VCaP (cell line): ENCODE measurements at regions not wholly inside any gene's neighbourhood (a gene's known extent, or its start where the extent isn't known, plus 50 kb on each side); places are given as distances from the start of the nearest gene placed in this dataset.

ENCODE experiments used
- H3K27ac ChIP-seq: fragments of 450-650 bp; 2 replicates; pipeline ENCODE4 v1.5.1; 2017
- CTCF ChIP-seq: fragments of 450-650 bp; conservative IDR thresholded peaks from 2 replicates; pipeline ENCODE4 v1.5.1; 2017; ENCODE audit warnings: mild to moderate bottlenecking, moderate library complexity

GRCh38 chr5:116626945-116627679 lies 52.5 kb upstream of the SEMA6A start:
- no peak for TF ChIP-seq CTCF
- no peak overlapping the region for H3K27ac ChIP-seq

- no peak for TF ChIP-seq CTCF
- H3K27ac ChIP-seq: no peak overlapping the region
Observed at GRCh38 chr5:116626272-116626723, 51.7 kb upstream of the SEMA6A start.
